ENCODE measurements at regions not wholly inside any gene's neighbourhood (a gene's known extent, or its start where the extent isn't known, plus 50 kb on each side); places are given as distances from the start of the nearest gene placed in this dataset.

DNA sequence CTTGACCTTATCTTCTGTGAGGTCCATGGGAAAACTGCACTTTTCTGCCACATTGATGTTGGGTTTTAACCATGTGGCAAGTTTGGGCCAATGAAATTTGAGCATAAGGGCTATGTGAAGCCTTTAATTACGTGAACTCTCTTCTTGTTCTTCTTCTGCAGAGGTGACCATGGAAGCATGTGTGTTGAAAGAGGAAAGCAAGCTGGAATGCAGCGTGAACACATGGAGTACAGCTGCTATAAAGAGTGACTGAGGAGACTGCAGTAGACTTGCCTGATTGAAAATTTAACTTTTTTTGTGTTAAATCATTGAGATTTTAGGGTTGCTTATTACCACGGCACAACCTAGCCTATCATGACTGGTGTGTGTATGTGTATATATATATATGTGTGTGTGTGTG, 347.3 kb downstream of the ZIC1 start:
- Histone ChIP-seq H4K20me1 (ENCODE audit: low read depth, low read length) (no peaks in the 10 kb centered on the region), H2AFZ (ENCODE audit: low read depth, low read length, severe bottlenecking) (no peak overlapping the region)

GRCh38 chr3:147757866-147758265, 348.7 kb downstream of the ZIC1 start:
- no peaks in the 10 kb centered on the region for H3K36me3 ChIP-seq (ENCODE audit: low read length)
- TF ChIP-seq, protein P1, sequence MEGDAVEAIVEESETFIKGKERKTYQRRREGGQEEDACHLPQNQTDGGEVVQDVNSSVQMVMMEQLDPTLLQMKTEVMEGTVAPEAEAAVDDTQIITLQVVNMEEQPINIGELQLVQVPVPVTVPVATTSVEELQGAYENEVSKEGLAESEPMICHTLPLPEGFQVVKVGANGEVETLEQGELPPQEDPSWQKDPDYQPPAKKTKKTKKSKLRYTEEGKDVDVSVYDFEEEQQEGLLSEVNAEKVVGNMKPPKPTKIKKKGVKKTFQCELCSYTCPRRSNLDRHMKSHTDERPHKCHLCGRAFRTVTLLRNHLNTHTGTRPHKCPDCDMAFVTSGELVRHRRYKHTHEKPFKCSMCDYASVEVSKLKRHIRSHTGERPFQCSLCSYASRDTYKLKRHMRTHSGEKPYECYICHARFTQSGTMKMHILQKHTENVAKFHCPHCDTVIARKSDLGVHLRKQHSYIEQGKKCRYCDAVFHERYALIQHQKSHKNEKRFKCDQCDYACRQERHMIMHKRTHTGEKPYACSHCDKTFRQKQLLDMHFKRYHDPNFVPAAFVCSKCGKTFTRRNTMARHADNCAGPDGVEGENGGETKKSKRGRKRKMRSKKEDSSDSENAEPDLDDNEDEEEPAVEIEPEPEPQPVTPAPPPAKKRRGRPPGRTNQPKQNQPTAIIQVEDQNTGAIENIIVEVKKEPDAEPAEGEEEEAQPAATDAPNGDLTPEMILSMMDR (IDR thresholded peaks at IDR 0.05; ENCODE audit: insufficient read depth, low read length, poor library complexity, severe bottlenecking): no peak
- no peak for TF ChIP-seq EZH2phosphoT487 (conservative IDR thresholded peaks at IDR 0.05; ENCODE audit: low read length)

More for the DNA sequence above, 347.3 kb downstream of the ZIC1 start:
- Histone ChIP-seq H3K9me2 (replicated peaks; ENCODE audit: insufficient read depth, low read length) (no peaks in the 10 kb centered on the region), H3K27ac (ENCODE audit: low read depth, low read length) (no peak overlapping the region), H3F3A (ENCODE audit: insufficient read depth) (no peaks in the 10 kb centered on the region), H3K27me3 (ENCODE audit: low read length) (no peaks in the 10 kb centered on the region), H3K9ac (ENCODE audit: low read length) (no peak overlapping the region), H3K79me2 (ENCODE audit: insufficient read depth, low read length) (no peaks in the 10 kb centered on the region), H3K4me3 (ENCODE audit: insufficient read depth, low read length, poor library complexity, severe bottlenecking) (no peak overlapping the region), H3K4me2 (ENCODE audit: low read depth, low read length, poor library complexity, severe bottlenecking) (no peak overlapping the region), H3K9me3 (ENCODE audit: insufficient read depth, low read length) (no peaks in the 10 kb centered on the region), H3K36me3 (ENCODE audit: low read length) (no peaks in the 10 kb centered on the region)
- TF ChIP-seq EZH2phosphoT487 (conservative IDR thresholded peaks at IDR 0.05; ENCODE audit: low read length): no peak
- TF ChIP-seq, protein P1 (IDR thresholded peaks at IDR 0.05; ENCODE audit: insufficient read depth, low read length, poor library complexity, severe bottlenecking): no peak

DNA sequence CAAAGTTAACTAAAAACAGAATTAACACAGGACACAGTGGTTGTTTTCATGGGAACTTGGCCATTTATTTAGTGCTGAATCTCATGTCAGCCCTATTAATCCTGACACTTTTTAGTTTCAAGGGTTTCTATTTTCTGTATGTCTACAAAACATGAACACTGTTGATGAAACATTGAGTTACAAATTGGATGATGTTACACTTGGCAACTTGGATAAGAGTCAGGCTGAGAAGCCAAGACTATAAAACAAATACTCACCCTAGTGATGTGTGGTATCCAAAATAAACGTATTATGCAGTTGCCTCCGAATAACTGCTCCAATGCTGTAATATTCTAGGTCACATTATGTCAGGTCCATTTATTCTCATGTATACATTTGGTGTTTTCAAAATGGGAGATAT, 349.6 kb downstream of the ZIC1 start:
- H3K4me3 ChIP-seq (ENCODE audit: insufficient read depth, low read length, poor library complexity, severe bottlenecking): no peak overlapping the region
- no peaks in the 10 kb centered on the region for H3K36me3 ChIP-seq (ENCODE audit: low read length)
- H3K27me3 ChIP-seq (ENCODE audit: low read length): no peaks in the 10 kb centered on the region
- no peak overlapping the region for H2AFZ ChIP-seq (ENCODE audit: low read depth, low read length, severe bottlenecking)
- H3K9me2 ChIP-seq (replicated peaks; ENCODE audit: insufficient read depth, low read length): no peaks in the 10 kb centered on the region
- TF ChIP-seq, protein P1 (IDR thresholded peaks at IDR 0.05; ENCODE audit: insufficient read depth, low read length, poor library complexity, severe bottlenecking): no peak
- no peak for TF ChIP-seq EZH2phosphoT487 (conservative IDR thresholded peaks at IDR 0.05; ENCODE audit: low read length)
- no peak overlapping the region for H3K9ac ChIP-seq (ENCODE audit: low read length)
- H3K27ac ChIP-seq (ENCODE audit: low read depth, low read length): no peak overlapping the region
- no peak overlapping the region for H3K4me2 ChIP-seq (ENCODE audit: low read depth, low read length, poor library complexity, severe bottlenecking)
- no peaks in the 10 kb centered on the region for H4K20me1 ChIP-seq (ENCODE audit: low read depth, low read length)
- H3K9me3 ChIP-seq (ENCODE audit: insufficient read depth, low read length): no peaks in the 10 kb centered on the region
- H3F3A ChIP-seq (ENCODE audit: insufficient read depth): no peaks in the 10 kb centered on the region
- no peaks in the 10 kb centered on the region for H3K79me2 ChIP-seq (ENCODE audit: insufficient read depth, low read length)

More at GRCh38 chr3:147757866-147758265, 348.7 kb downstream of the ZIC1 start:
- H2AFZ ChIP-seq (ENCODE audit: low read depth, low read length, severe bottlenecking): no peak overlapping the region
- no peak overlapping the region for H3K9ac ChIP-seq (ENCODE audit: low read length)
- no peaks in the 10 kb centered on the region for H3K9me2 ChIP-seq (replicated peaks; ENCODE audit: insufficient read depth, low read length)
- no peaks in the 10 kb centered on the region for H4K20me1 ChIP-seq (ENCODE audit: low read depth, low read length)
- no peak overlapping the region for H3K4me2 ChIP-seq (ENCODE audit: low read depth, low read length, poor library complexity, severe bottlenecking)
- H3K4me3 ChIP-seq (ENCODE audit: insufficient read depth, low read length, poor library complexity, severe bottlenecking): no peak overlapping the region
- H3K9me3 ChIP-seq (ENCODE audit: insufficient read depth, low read length): no peaks in the 10 kb centered on the region
- H3F3A ChIP-seq (ENCODE audit: insufficient read depth): no peaks in the 10 kb centered on the region
- H3K27me3 ChIP-seq (ENCODE audit: low read length): no peaks in the 10 kb centered on the region
- no peaks in the 10 kb centered on the region for H3K79me2 ChIP-seq (ENCODE audit: insufficient read depth, low read length)
- no peak overlapping the region for H3K27ac ChIP-seq (ENCODE audit: low read depth, low read length)
